ENCODE measurements at regions not wholly inside any gene's neighbourhood (a gene's known extent, or its start where the extent isn't known, plus 50 kb on each side); places are given as distances from the start of the nearest gene placed in this dataset.

- no peak for TF ChIP-seq CTCF (IDR thresholded peaks at IDR 0.05; ENCODE audit: low read depth, low read length)
- no peak for TF ChIP-seq EZH2phosphoT487 (IDR thresholded peaks at IDR 0.05; ENCODE audit: low read depth)
Measured at GRCh38 chr12:107976331-107976730, 152.8 kb upstream of the WSCD2 start.
